ENCODE measurements at regions not wholly inside any gene's neighbourhood (a gene's known extent, or its start where the extent isn't known, plus 50 kb on each side); places are given as distances from the start of the nearest gene placed in this dataset.

GRCh38 chr3:59605944-59606534, 556.2 kb upstream of the CFAP20DC start:
- in situ Hi-C loops (cut with HindIII; ENCODE audit: low pct_unique_long_range_greater_than_20kb, low sequenced_read_pairs) = no loop called here
- DNase-seq (ENCODE audit: low read depth) = no peak

- DNase-seq (ENCODE audit: low read depth) = no peak
- in situ Hi-C loops (cut with HindIII; ENCODE audit: low pct_unique_long_range_greater_than_20kb, low sequenced_read_pairs) = no loop called here
These were observed 555.5 kb upstream of the CFAP20DC start for GRCh38 chr3:59605318-59605717.

- no peak for DNase-seq (ENCODE audit: low read depth)
- in situ Hi-C loops (cut with HindIII; ENCODE audit: low pct_unique_long_range_greater_than_20kb, low sequenced_read_pairs) = no loop called here
These were observed 551.7 kb upstream of the CFAP20DC start for GRCh38 chr3:59601486-59601885.

GRCh38 chr3:59600631-59601030, 550.8 kb upstream of the CFAP20DC start:
- in situ Hi-C loops (cut with HindIII; ENCODE audit: low pct_unique_long_range_greater_than_20kb, low sequenced_read_pairs) = no loop called here
- no peak for DNase-seq (ENCODE audit: low read depth)

- in situ Hi-C loops (cut with HindIII; ENCODE audit: low pct_unique_long_range_greater_than_20kb, low sequenced_read_pairs) = no loop called here
- no peak for DNase-seq (ENCODE audit: low read depth)
These were observed 546.9 kb upstream of the CFAP20DC start for GRCh38 chr3:59596741-59597140.

- no peak for DNase-seq (ENCODE audit: low read depth)
- in situ Hi-C loops (cut with HindIII; ENCODE audit: low pct_unique_long_range_greater_than_20kb, low sequenced_read_pairs) = no loop called here
These were observed 546.0 kb upstream of the CFAP20DC start for GRCh38 chr3:59595830-59596229.

GRCh38 chr3:59593380-59593779, 543.6 kb upstream of the CFAP20DC start:
- DNase-seq (ENCODE audit: low read depth) = no peak
- in situ Hi-C loops (cut with HindIII; ENCODE audit: low pct_unique_long_range_greater_than_20kb, low sequenced_read_pairs) = no loop called here

- DNase-seq (ENCODE audit: low read depth) = no peak
- in situ Hi-C loops (cut with HindIII; ENCODE audit: low pct_unique_long_range_greater_than_20kb, low sequenced_read_pairs) = no loop called here
These were observed 531.2 kb upstream of the CFAP20DC start for GRCh38 chr3:59580996-59581395.

- in situ Hi-C loops (cut with HindIII; ENCODE audit: low pct_unique_long_range_greater_than_20kb, low sequenced_read_pairs) = no loop called here
- no peak for DNase-seq (ENCODE audit: low read depth)
These were observed 530.7 kb upstream of the CFAP20DC start for GRCh38 chr3:59580499-59580898.

- in situ Hi-C loops (cut with HindIII; ENCODE audit: low pct_unique_long_range_greater_than_20kb, low sequenced_read_pairs) = no loop called here
- DNase-seq (ENCODE audit: low read depth) = no peak
These were observed 528.3 kb upstream of the CFAP20DC start for GRCh38 chr3:59578129-59578528.

GRCh38 chr3:59576606-59577005, 526.8 kb upstream of the CFAP20DC start:
- in situ Hi-C loops (cut with HindIII; ENCODE audit: low pct_unique_long_range_greater_than_20kb, low sequenced_read_pairs) = no loop called here
- no peak for DNase-seq (ENCODE audit: low read depth)

- in situ Hi-C loops (cut with HindIII; ENCODE audit: low pct_unique_long_range_greater_than_20kb, low sequenced_read_pairs) = no loop called here
- DNase-seq (ENCODE audit: low read depth) = peak; percentile 64
These were observed 525.5 kb upstream of the CFAP20DC start for GRCh38 chr3:59575113-59576001.

GRCh38 chr3:59573911-59574310, 524.1 kb upstream of the CFAP20DC start:
- peak; percentile 42 for DNase-seq (ENCODE audit: low read depth)
- in situ Hi-C loops (cut with HindIII; ENCODE audit: low pct_unique_long_range_greater_than_20kb, low sequenced_read_pairs) = no loop called here

- no peak for DNase-seq (ENCODE audit: low read depth)
- in situ Hi-C loops (cut with HindIII; ENCODE audit: low pct_unique_long_range_greater_than_20kb, low sequenced_read_pairs) = no loop called here
These were observed 522.3 kb upstream of the CFAP20DC start for GRCh38 chr3:59572106-59572505.

- in situ Hi-C loops (cut with HindIII; ENCODE audit: low pct_unique_long_range_greater_than_20kb, low sequenced_read_pairs) = no loop called here
- DNase-seq (ENCODE audit: low read depth) = no peak
These were observed 521.0 kb upstream of the CFAP20DC start for GRCh38 chr3:59570806-59571205.

GRCh38 chr3:59567661-59568060, 517.8 kb upstream of the CFAP20DC start:
- in situ Hi-C loops (cut with HindIII; ENCODE audit: low pct_unique_long_range_greater_than_20kb, low sequenced_read_pairs) = no loop called here
- DNase-seq (ENCODE audit: low read depth) = no peak

- peak; percentile 59 for DNase-seq (ENCODE audit: low read depth)
- in situ Hi-C loops (cut with HindIII; ENCODE audit: low pct_unique_long_range_greater_than_20kb, low sequenced_read_pairs) = no loop called here
These were observed 516.7 kb upstream of the CFAP20DC start for GRCh38 chr3:59566481-59566975.

- DNase-seq (ENCODE audit: low read depth) = no peak
- in situ Hi-C loops (cut with HindIII; ENCODE audit: low pct_unique_long_range_greater_than_20kb, low sequenced_read_pairs) = no loop called here
These were observed 515.3 kb upstream of the CFAP20DC start for GRCh38 chr3:59565125-59565524.

- in situ Hi-C loops (cut with HindIII; ENCODE audit: low pct_unique_long_range_greater_than_20kb, low sequenced_read_pairs) = no loop called here
- DNase-seq (ENCODE audit: low read depth) = no peak
These were observed 514.1 kb upstream of the CFAP20DC start for GRCh38 chr3:59563966-59564365.
